Fibroblast of lung (primary cell): ENCODE measurements at regions not wholly inside any gene's neighbourhood (a gene's known extent, or its start where the extent isn't known, plus 50 kb on each side); places are given as distances from the start of the nearest gene placed in this dataset.
A peak's percentile ranks its signal among the peaks of the same experiment; 100 is the strongest.

Experiments used
- DNase-seq, 2 donors: peaks; one replicate each; pipeline versions ENCODE4 v3.0.0 to v3.0.0-alpha.2; 2010; ENCODE audit warnings: low read depth in 2 of 2
- H2AFZ ChIP-seq: 2 replicates; pipeline ENCODE4 v1.5.1; 2012; ENCODE audit warnings: low read length, control low read depth, inconsistent platforms
- H3K27ac ChIP-seq: 2 replicates; pipeline ENCODE4 v1.5.1; 2011; ENCODE audit warnings: low read length, control low read depth; ENCODE audit not compliant: insufficient read depth
- H3K27me3 ChIP-seq: 2 replicates; pipeline ENCODE4 v1.5.1; 2011; ENCODE audit warnings: mild to moderate bottlenecking, low read length; ENCODE audit not compliant: control insufficient read depth, insufficient read depth
- H3K36me3 ChIP-seq: 2 replicates; pipeline ENCODE4 v1.5.1; 2011; ENCODE audit warnings: low read length; ENCODE audit not compliant: control insufficient read depth, insufficient read depth
- H3K4me1 ChIP-seq: 2 replicates; pipeline ENCODE4 v1.5.1; 2011; ENCODE audit warnings: low read length; ENCODE audit not compliant: control insufficient read depth, insufficient read depth; ENCODE audit errors: extremely low read depth
- H3K4me2 ChIP-seq: 2 replicates; pipeline ENCODE4 v1.5.1; 2011; ENCODE audit warnings: low read length, control low read depth; ENCODE audit not compliant: insufficient read depth; ENCODE audit errors: extremely low read depth
- H3K4me3 ChIP-seq, 4 experiments: fragments of 200-600 bp in 1 of 4; sonication (generic) in 1 of 4; replicated peaks in 1 of 4; 2 replicates each; pipeline ENCODE4 v1.5.1; 2011 to 2016; ENCODE audit warnings: low read length in 4 of 4, low read depth in 3 of 4, mild to moderate bottlenecking in 3 of 4, control low read depth in 2 of 4, inconsistent platforms in 1 of 4, mixed read lengths in 1 of 4; ENCODE audit not compliant: insufficient read depth in 1 of 4; ENCODE audit errors: control extremely low read depth in 1 of 4
- H3K79me2 ChIP-seq: 2 replicates; pipeline ENCODE4 v1.5.1; 2012; ENCODE audit warnings: mild to moderate bottlenecking, low read length, inconsistent platforms; ENCODE audit not compliant: control insufficient read depth, insufficient read depth
- H3K9ac ChIP-seq: 2 replicates; pipeline ENCODE4 v1.5.1; 2011; ENCODE audit warnings: mild to moderate bottlenecking, low read length, control low read depth; ENCODE audit not compliant: insufficient read depth
- H3K9me3 ChIP-seq: 2 replicates; pipeline ENCODE4 v1.5.1; 2012; ENCODE audit warnings: low read depth, low read length; ENCODE audit not compliant: control insufficient read depth, insufficient read depth
- H4K20me1 ChIP-seq: 2 replicates; pipeline ENCODE4 v1.5.1; 2011; ENCODE audit warnings: low read length; ENCODE audit not compliant: control insufficient read depth, insufficient read depth; ENCODE audit errors: extremely low read depth
- CTCF ChIP-seq, 2 donors: IDR thresholded peaks in 1 of 2; conservative IDR thresholded peaks in 1 of 2; 1 replicate in 1 of 2; 2 replicates in 1 of 2; pipeline ENCODE4 v1.5.1; 2011 to 2012; ENCODE audit warnings: low read length in 2 of 2, control low read depth in 1 of 2, inconsistent platforms in 1 of 2, low read depth in 1 of 2, mild to moderate bottlenecking in 1 of 2
- EZH2 ChIP-seq: IDR thresholded peaks from 2 replicates; pipeline ENCODE4 v1.5.1; 2012; ENCODE audit warnings: low read length, control low read depth, mild to moderate bottlenecking; ENCODE audit errors: missing control alignments

DNA sequence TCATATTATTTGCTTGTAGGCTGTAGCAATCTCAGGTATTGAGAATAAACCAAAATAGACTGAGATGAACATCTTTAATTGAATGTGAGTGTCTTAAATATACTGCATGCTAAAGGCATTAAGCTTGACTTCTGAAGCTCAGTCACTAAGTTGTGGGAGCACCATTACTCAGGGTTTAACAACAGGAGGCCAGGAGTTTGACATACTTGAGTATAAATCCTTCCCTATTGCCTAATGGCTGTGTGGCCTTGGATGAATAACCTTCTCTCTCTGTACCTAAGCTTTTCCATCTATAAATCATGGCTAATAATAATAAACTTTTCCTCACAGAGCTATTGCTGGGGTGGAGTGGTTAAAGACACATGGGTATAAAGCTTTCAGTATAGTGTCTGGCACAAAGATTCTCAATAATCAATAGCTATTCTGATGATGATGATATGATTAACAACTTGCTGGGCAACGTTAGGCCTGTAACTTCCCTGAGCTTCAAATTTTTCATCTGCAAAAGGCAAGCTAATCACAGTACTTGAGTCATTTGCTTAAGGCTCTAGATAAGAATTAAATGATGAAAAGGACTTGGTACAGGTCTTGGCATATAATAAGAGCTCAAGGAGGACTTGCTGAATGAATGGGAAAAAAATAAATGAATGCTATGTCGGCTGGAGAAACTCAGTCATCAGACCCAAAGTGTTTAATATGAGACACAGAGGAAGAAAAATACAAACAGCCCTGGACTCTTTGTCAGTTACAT lies 174.0 kb upstream of the IL12B start:
- no peak overlapping the region for H3K4me3 ChIP-seq
- no peak overlapping the region for H2AFZ ChIP-seq
- H3K36me3 ChIP-seq, result no peaks in the 10 kb centered on the region
- peaks cover 12% of the 10 kb centered on the region for H3K4me1 ChIP-seq
- no peaks in the 10 kb centered on the region for H3K79me2 ChIP-seq
- no peaks in the 10 kb centered on the region for H4K20me1 ChIP-seq
- peak overlapping the region; percentile 18 for H3K4me2 ChIP-seq
- peak; percentile 28 to 57 for DNase-seq
- no peak overlapping the region for H3K9ac ChIP-seq
- no peak overlapping the region for H3K27ac ChIP-seq
- H3K9me3 ChIP-seq, result no peaks in the 10 kb centered on the region
- no peaks in the 10 kb centered on the region for H3K27me3 ChIP-seq
- no peak for TF ChIP-seq EZH2
- TF ChIP-seq CTCF (conservative IDR thresholded peaks at IDR 0.05 in 1 of 2, IDR thresholded peaks at IDR 0.05 in 1 of 2; ENCODE audit: low read depth in 1 of 2, low read length in 2 of 2), result no peak

GRCh38 chr5:159504857-159505304 lies 174.6 kb upstream of the IL12B start:
- Histone ChIP-seq H2AFZ (peak overlapping the region; percentile 33), H3K4me3 (no peak overlapping the region), H3K4me2 (peak overlapping the region; percentile 18), H4K20me1 (no peaks in the 10 kb centered on the region), H3K9me3 (no peaks in the 10 kb centered on the region), H3K36me3 (no peaks in the 10 kb centered on the region), H3K9ac (no peak overlapping the region), H3K4me1 (peaks cover 16% of the 10 kb centered on the region), H3K79me2 (no peaks in the 10 kb centered on the region), H3K27me3 (no peaks in the 10 kb centered on the region), H3K27ac (no peak overlapping the region)
- no peak for TF ChIP-seq EZH2
- no peak for TF ChIP-seq CTCF (conservative IDR thresholded peaks at IDR 0.05 in 1 of 2, IDR thresholded peaks at IDR 0.05 in 1 of 2; ENCODE audit: low read depth in 1 of 2, low read length in 2 of 2)
- DNase-seq, result peak; percentile 74 to 77

GRCh38 chr5:159507055-159507454 lies 176.8 kb upstream of the IL12B start:
- no peak overlapping the region for H3K9ac ChIP-seq
- no peak overlapping the region for H2AFZ ChIP-seq
- H3K9me3 ChIP-seq, result no peaks in the 10 kb centered on the region
- H3K4me3 ChIP-seq, result no peak overlapping the region
- no peaks in the 10 kb centered on the region for H4K20me1 ChIP-seq
- no peak overlapping the region for H3K27ac ChIP-seq
- H3K4me2 ChIP-seq, result no peak overlapping the region
- H3K36me3 ChIP-seq, result no peaks in the 10 kb centered on the region
- DNase-seq, result no peak
- peaks cover 27% of the 10 kb centered on the region for H3K4me1 ChIP-seq
- H3K27me3 ChIP-seq, result no peaks in the 10 kb centered on the region
- TF ChIP-seq EZH2 (no peak), CTCF (conservative IDR thresholded peaks at IDR 0.05 in 1 of 2, IDR thresholded peaks at IDR 0.05 in 1 of 2; ENCODE audit: low read depth in 1 of 2, low read length in 2 of 2) (no peak)
- no peaks in the 10 kb centered on the region for H3K79me2 ChIP-seq
